Activated B cell treated with CpG ODN at 0.5 μM for 24 hours (primary cell): ENCODE measurements at regions not wholly inside any gene's neighbourhood (a gene's known extent, or its start where the extent isn't known, plus 50 kb on each side); places are given as distances from the start of the nearest gene placed in this dataset.

Source experiments
- ATAC-seq: fragments of 200-7000 bp; cut with Tn5 transposase; one replicate; pipeline ENCODE4 v1.10.0; 2021; ENCODE audit warnings: low read depth, mild to moderate bottlenecking, moderate library complexity
- CTCF ChIA-PET: fragments of 350-600 bp; sonication (Branson Sonifier 250); formaldehyde crosslinking; loops from one replicate; lab custom pipeline; 2021; ENCODE audit warnings: antibody characterized with exemption; lab: Charles Lee
- POLR2A ChIA-PET: fragments of 350-600 bp; sonication (Branson Sonifier 250); formaldehyde crosslinking; loops from one replicate; lab custom pipeline; 2021; ENCODE audit warnings: antibody characterized with exemption; lab: Charles Lee
- DNase-seq: peaks from one replicate; pipeline ENCODE4 v3.0.0; 2022
- H3K27ac Mint-ChIP-seq: one replicate; pipeline ENCODE4 v1.8.0; 2020; ENCODE audit warnings: mixed read lengths
- H3K27me3 Mint-ChIP-seq: one replicate; pipeline ENCODE4 v1.8.0; 2021; ENCODE audit warnings: mixed read lengths
- H3K36me3 Mint-ChIP-seq: one replicate; pipeline ENCODE4 v1.8.0; 2021; ENCODE audit warnings: low read depth, mixed read lengths
- H3K4me1 Mint-ChIP-seq: one replicate; pipeline ENCODE4 v1.8.0; 2021; ENCODE audit warnings: mixed read lengths
- H3K4me3 Mint-ChIP-seq: one replicate; pipeline ENCODE4 v1.8.0; 2020; ENCODE audit warnings: mild to moderate bottlenecking, mixed read lengths
- H3K9me3 Mint-ChIP-seq: one replicate; pipeline ENCODE4 v1.8.0; 2020; ENCODE audit warnings: mixed read lengths
- CTCF ChIP-seq: fragments of 200-600 bp; IDR thresholded peaks from one replicate; pipeline ENCODE4 v1.8.0; 2022; ENCODE audit warnings: antibody characterized with exemption, mild to moderate bottlenecking
- intact Hi-C: fragments of 100-400 bp; cut with micrococcal nuclease; formaldehyde crosslinking; loops from one replicate; pipeline ENCODE4 v1.15.1; 2024

GRCh38 chr17:59513934-59514841 lies 51.2 kb upstream of the DHX40 start:
- Mint-ChIP-seq H3K4me1 (no peaks in the 10 kb centered on the region), H3K36me3 (no peaks in the 10 kb centered on the region), H3K27ac (no peak overlapping the region), H3K27me3 (no peaks in the 10 kb centered on the region), H3K4me3 (no peak overlapping the region), H3K9me3 (no peaks in the 10 kb centered on the region)
- ChIA-PET CTCF (no interaction called here), POLR2A (interaction anchor here (0.6 kb wide), 1 partner anchor 19 kb away, joined by 4 read pairs; no protein-coding TSS in a partner anchor)
- ATAC-seq (no peak), DNase-seq (no peak)
- TF ChIP-seq CTCF, result no peak
- intact Hi-C loops, result no loop called here
